RWPE1 (cell line): ENCODE measurements at regions not wholly inside any gene's neighbourhood (a gene's known extent, or its start where the extent isn't known, plus 50 kb on each side); places are given as distances from the start of the nearest gene placed in this dataset.

Source experiments
- CTCF ChIA-PET: fragments of 350-600 bp; sonication (Branson Sonifier 250); formaldehyde crosslinking; extraction: SDS; loops from one replicate; lab custom pipeline; 2021; lab: Yijun Ruan, JAX
- POLR2A ChIA-PET: fragments of 400-600 bp; formaldehyde crosslinking; extraction: SDS; loops from one replicate; lab custom pipeline; 2020; ENCODE audit warnings: antibody characterized with exemption; ENCODE audit not compliant: low non-redundant PET; lab: Yijun Ruan, JAX
- DNase-seq: peaks from one replicate; pipeline ENCODE4 v3.0.0; 2012; ENCODE audit warnings: low spot score
- H3K27ac ChIP-seq: fragments of 450-650 bp; 2 replicates; pipeline ENCODE4 v1.5.1; 2017
- TF ChIP-seq, protein P1 (sequence below): fragments of 450-650 bp; conservative IDR thresholded peaks from 2 replicates; pipeline ENCODE4 v1.5.1; 2017; ENCODE audit warnings: low read depth, mild to moderate bottlenecking

DNA sequence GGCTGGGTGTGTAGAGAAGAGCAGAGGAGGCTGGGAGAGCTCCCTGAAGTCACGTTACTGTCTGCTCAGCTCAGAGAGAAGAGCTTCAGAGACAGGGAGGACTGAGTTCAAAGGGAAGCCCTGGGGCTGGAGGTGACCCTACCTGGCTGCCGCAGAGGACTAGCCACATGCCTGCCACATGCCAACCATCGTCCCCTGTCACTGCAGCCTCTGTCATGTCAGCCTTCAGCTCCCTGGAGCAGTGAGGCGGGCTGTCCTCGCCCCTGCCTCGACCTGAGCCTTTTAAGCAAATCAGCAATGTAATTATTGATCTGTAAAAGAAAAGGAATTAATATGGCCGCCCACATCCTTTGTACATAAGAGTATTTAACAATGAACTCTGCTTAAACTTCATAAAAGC lies 89.3 kb upstream of the RET start:
- H3K27ac ChIP-seq: no peak overlapping the region
- ChIA-PET CTCF (interaction anchor here (0.5 to 0.7 kb wide), 3 partner anchors 12 to 79 kb away, joined by 3 read pairs; no protein-coding TSS in a partner anchor), POLR2A (no interaction called here)
- no peak for DNase-seq
- TF ChIP-seq, protein P1, sequence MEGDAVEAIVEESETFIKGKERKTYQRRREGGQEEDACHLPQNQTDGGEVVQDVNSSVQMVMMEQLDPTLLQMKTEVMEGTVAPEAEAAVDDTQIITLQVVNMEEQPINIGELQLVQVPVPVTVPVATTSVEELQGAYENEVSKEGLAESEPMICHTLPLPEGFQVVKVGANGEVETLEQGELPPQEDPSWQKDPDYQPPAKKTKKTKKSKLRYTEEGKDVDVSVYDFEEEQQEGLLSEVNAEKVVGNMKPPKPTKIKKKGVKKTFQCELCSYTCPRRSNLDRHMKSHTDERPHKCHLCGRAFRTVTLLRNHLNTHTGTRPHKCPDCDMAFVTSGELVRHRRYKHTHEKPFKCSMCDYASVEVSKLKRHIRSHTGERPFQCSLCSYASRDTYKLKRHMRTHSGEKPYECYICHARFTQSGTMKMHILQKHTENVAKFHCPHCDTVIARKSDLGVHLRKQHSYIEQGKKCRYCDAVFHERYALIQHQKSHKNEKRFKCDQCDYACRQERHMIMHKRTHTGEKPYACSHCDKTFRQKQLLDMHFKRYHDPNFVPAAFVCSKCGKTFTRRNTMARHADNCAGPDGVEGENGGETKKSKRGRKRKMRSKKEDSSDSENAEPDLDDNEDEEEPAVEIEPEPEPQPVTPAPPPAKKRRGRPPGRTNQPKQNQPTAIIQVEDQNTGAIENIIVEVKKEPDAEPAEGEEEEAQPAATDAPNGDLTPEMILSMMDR: no peak

DNA sequence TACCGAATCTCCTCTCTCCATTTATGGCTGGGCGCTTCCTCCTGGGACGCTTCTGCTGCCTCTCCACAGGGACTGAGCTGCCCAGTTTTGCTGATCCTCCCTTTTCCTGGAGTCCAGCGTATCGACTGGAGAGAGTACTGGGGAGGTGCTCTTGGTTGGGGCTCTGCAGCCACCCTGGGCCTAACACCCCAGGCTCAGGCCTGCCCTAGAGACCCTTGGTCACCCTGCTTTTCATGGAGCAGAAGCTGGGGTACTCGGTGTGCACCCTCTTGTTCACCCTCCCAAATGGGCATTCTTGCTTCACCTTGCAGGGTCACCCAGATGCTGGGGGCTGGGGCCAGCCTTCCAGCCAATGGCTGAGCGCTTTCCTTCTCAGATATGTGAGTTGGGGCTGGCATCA lies 88.8 kb upstream of the RET start:
- no peak overlapping the region for H3K27ac ChIP-seq
- DNase-seq: no peak
- TF ChIP-seq, protein P1: no peak
- ChIA-PET POLR2A (no interaction called here), CTCF (interaction anchor here (0.6 kb wide), 1 partner anchor 47 kb away, joined by 3 read pairs; no protein-coding TSS in a partner anchor)

DNA sequence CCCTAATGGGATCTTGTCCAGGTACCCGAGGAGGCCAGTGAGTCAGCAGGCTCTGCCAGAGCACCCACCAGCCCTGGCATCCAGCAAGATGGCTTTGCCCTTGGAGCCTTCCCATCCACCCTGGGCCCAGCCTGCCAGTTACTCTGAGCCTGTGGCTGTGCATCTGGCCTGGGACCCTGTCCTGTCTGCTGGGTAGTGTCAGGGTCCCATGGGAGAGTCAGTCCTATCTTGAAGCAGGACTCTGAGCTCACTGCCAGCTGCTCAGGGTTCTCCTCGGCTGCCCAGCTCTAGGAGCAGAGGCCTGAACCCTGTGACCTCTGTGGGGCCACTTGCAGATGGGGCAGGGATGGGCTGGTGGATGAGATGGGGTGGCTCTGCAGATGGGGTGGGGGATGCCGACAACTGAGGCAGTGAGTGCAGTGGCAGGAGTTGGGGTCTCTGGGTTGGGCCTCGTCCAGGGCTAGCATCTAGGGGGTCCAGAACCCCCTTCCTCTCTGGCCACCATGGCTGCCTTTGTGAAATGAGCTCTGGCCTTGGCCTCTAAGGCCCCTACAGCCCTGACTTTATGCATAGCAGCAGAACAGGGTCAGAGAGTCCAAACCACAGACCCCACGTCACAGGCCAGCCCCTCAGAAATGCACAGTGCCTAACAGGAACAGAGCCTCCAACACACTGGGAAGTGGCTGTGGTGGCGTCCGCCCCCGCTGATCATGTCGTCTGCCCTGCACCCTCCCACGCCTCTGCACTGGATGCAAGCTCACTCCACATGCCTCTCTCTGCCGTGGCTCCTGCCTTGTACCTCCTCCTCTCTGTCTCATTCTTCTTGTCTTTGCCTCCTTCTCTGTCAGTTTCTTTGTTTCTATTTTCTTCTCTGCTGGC lies 88.1 kb upstream of the RET start:
- POLR2A ChIA-PET: no interaction called here
- CTCF ChIA-PET: no interaction called here
- DNase-seq: no peak
- TF ChIP-seq, protein P1: no peak
- no peak overlapping the region for H3K27ac ChIP-seq

DNA sequence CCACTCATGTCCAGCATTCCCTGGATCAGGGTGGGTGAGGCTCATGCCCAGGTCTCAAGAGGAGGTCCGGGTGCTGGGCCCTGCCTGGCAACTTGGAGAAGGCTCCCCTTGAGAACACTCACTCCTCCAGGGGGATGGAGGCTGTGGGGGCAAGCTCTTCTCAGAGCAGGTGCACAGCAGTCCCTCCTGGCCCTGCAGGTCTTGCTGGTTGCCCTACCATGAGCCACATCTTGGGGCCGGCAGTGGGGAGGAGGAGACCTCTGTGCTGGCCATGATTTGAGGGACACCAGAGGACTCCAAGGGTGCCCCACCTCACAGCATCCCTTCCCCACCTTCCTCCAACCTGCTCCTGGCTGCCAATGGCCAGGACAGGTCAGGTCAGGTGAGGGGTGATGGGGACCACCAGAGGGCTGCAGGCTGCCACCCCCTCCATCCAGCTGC lies 87.4 kb upstream of the RET start:
- DNase-seq: no peak
- no peak overlapping the region for H3K27ac ChIP-seq
- TF ChIP-seq, protein P1: no peak
- ChIA-PET CTCF (interaction anchor here (0.7 kb wide), 1 partner anchor 37 kb away, joined by 4 read pairs; no protein-coding TSS in a partner anchor), POLR2A (no interaction called here)

DNA sequence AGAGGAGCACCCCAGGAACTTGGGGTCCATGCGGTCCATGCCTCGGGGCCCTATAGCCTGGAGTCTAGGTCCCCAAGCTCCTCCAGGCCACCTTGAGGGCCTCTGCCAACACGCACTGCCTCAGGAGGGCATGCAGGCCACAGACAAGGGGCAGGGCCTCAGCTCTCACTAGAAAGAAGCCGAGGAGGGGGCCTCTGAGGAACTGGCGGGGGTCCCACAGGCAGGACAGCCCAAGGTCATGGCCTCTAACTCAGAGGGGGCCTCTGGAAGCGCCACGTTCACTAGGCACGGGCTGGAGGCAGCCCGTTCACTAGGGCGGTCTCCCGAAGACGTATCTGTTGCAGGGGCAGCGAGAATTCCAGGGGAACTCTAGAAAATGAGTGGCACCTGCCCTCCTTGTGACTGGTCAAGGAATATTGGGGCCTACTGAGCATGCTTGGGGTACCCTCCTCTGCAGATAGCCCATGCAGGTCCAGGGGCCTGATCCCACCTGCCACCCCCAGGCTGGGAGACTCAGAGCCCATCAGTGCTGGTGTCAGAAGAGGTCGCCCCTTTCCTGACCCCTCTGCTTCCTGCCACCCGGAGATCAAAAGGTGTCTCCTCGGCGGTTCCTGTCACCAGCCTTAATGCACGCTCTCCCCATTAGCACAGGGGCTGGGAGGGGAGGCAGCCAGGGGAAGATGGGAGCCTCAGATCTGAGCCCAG lies 86.7 kb upstream of the RET start:
- TF ChIP-seq, protein P1: no peak
- no peak overlapping the region for H3K27ac ChIP-seq
- CTCF ChIA-PET: interaction anchor here (0.7 kb wide), 1 partner anchor 38 kb away, joined by 4 read pairs; no protein-coding TSS in a partner anchor
- POLR2A ChIA-PET: no interaction called here
- no peak for DNase-seq

DNA sequence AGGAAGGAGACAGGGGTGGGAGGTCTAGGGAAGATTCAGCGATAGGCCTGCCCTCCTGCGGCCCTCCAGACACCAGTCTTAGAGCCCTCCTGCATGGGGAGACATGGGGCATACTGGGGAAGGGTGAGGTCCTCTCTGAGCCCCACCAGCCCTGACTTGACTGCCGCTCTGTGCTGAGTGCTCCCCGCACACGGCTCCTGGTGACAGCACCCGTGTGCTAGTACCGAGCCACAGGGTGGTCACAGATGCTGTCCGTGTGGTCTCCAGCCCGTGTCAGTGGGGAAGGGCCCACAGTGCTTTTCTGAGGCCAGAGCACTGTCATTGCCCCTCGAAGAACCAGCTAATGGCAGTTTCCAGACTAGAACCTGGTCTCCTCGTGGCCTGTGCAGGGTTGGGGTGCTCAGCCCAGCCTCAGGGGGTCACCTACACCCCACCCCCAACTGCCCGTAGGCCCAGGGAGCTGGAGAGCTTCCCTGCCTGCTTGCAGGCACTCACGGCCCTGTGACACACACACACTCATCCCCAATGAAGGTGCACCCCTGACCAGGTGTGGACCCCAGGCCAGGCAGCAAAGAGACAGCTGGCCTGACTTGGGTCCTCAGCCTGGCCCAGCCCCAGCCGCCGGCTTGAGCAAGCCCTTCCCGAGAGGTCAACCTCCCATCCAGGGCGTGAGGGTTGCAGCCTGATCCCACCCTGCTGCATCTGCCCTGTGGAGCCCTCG lies 86.0 kb upstream of the RET start:
- POLR2A ChIA-PET: no interaction called here
- TF ChIP-seq, protein P1: no peak
- H3K27ac ChIP-seq: no peak overlapping the region
- CTCF ChIA-PET: no interaction called here
- DNase-seq: no peak
